IPS-18a (cell line): ENCODE measurements at regions not wholly inside any gene's neighbourhood (a gene's known extent, or its start where the extent isn't known, plus 50 kb on each side); places are given as distances from the start of the nearest gene placed in this dataset.
"Not testable (repeated sequence)": the region's sequence is repeated elsewhere in the genome, so short reads cannot be mapped to it uniquely, and the experiment has no call there.

ENCODE experiments used
- H3K27ac ChIP-seq: one replicate; pipeline ENCODE4 v1.5.1; 2013; ENCODE audit warnings: low read length
- H3K27me3 ChIP-seq: one replicate; pipeline ENCODE4 v1.6.1; 2013; ENCODE audit warnings: mild to moderate bottlenecking, low read length; ENCODE audit not compliant: control insufficient read depth, insufficient read depth
- H3K36me3 ChIP-seq: one replicate; pipeline ENCODE4 v1.6.1; 2013; ENCODE audit warnings: low read depth, low read length; ENCODE audit not compliant: control insufficient read depth
- H3K4me1 ChIP-seq: one replicate; pipeline ENCODE4 v1.6.1; 2013; ENCODE audit warnings: low read depth, low read length; ENCODE audit not compliant: control insufficient read depth
- H3K4me3 ChIP-seq: one replicate; pipeline ENCODE4 v1.5.1; 2013; ENCODE audit warnings: low read length
- H3K9ac ChIP-seq: one replicate; pipeline ENCODE4 v1.6.1; 2013; ENCODE audit warnings: mild to moderate bottlenecking, low read length, moderate library complexity
- H3K9me3 ChIP-seq: one replicate; pipeline ENCODE4 v1.6.1; 2013; ENCODE audit warnings: low read depth, low read length; ENCODE audit not compliant: control insufficient read depth

DNA sequence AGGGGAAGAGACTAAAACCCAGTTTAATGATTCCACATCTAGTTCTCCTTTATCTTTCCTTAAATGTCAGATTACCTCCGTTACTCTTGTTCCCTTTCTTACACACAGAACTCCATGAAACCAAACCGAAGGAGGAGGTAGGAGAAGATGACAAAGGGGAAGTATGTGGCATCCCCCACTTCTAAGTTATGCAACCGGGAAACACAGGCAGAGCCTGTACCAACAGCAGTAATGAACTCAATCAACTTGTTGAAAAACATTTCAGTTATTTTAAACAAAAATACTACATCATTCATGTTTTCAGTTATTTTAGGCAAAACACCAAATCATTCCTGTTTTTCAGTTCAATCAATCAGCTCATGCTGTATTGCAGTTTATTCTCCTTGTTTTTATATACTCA is 101.8 kb downstream of the PCSK1 start:
- Histone ChIP-seq H3K27ac (no peak overlapping the region), H3K36me3 (no peaks in the 10 kb centered on the region), H3K9me3 (no peaks in the 10 kb centered on the region), H3K9ac (no peak overlapping the region), H3K4me3 (no peak overlapping the region), H3K27me3 (no peaks in the 10 kb centered on the region), H3K4me1 (peaks cover 7% of the 10 kb centered on the region)

DNA sequence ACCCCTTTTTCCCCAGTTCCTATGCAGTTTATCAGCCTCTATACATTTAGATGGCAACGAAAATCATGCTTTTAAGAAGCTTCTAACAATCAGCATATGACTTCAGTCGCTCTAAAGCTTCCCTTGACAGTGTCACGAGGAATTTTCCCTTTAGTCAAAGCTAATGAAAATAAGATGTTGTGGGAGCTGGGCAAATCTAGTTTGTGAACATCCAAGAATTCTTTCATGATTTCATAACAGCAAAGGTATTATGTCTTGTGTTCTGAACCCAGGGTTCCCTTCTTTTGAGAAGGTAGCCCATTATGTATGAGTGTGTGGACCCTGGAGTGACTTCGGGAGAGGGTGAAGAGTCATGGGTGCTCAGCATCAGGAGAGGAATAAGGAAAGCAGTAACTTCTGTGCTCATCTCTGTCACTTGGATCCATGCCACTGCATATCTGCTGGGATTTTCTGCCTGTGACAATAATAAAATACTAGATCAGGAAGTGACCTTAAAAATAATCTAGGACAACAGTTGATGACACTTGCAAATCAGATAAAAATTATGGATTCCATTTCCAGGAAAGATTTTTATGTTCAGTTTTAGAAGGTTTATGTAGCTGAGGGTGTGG is 102.4 kb downstream of the PCSK1 start:
- no peak overlapping the region for H3K9ac ChIP-seq
- no peaks in the 10 kb centered on the region for H3K36me3 ChIP-seq
- H3K4me1 ChIP-seq, result peaks cover under 1% of the 10 kb centered on the region
- no peaks in the 10 kb centered on the region for H3K27me3 ChIP-seq
- no peak overlapping the region for H3K4me3 ChIP-seq
- H3K9me3 ChIP-seq, result no peaks in the 10 kb centered on the region
- no peak overlapping the region for H3K27ac ChIP-seq

DNA sequence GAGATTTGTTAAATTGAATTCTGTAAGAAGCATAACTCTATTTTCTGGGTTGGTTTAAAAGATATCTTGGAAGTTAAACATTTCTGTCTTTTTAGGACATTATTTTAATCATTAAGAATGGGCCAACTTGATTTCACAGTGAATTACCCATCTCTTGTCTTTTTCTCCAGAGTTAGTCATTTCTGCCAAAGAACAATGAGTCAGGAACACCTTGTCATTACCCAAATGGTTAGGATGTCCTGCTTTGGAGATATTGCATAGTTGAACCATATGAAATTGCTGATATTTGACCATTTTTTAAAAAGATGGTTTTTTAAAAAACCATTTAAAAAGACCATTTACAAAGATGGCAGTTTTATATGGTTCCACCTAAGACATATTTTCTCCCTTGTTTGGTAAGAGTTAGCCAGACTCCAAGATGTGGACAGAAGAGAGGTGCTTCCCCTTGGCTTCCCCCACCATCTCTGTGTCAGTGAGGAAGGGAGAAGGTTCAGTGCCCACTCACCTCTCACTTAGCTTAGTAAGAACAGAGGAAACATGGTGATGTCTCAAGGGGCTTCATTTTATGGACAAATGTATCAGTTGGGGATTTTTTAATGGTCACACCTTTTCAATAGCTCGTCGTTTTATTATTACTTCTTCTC is 103.0 kb downstream of the PCSK1 start:
- no peaks in the 10 kb centered on the region for H3K27me3 ChIP-seq
- no peaks in the 10 kb centered on the region for H3K36me3 ChIP-seq
- H3K9ac ChIP-seq, result no peak overlapping the region
- H3K4me1 ChIP-seq, result no peaks in the 10 kb centered on the region
- H3K27ac ChIP-seq, result no peak overlapping the region
- no peak overlapping the region for H3K4me3 ChIP-seq
- H3K9me3 ChIP-seq, result no peaks in the 10 kb centered on the region

- Histone ChIP-seq H3K9ac (no peak overlapping the region), H3K9me3 (no peaks in the 10 kb centered on the region), H3K36me3 (no peaks in the 10 kb centered on the region), H3K4me1 (no peaks in the 10 kb centered on the region), H3K27me3 (no peaks in the 10 kb centered on the region), H3K4me3 (no peak overlapping the region), H3K27ac (no peak overlapping the region)
Measured at GRCh38 chr5:96329289-96329688, 103.8 kb downstream of the PCSK1 start.

- no peaks in the 10 kb centered on the region for H3K27me3 ChIP-seq
- no peak overlapping the region for H3K9ac ChIP-seq
- H3K27ac ChIP-seq, result no peak overlapping the region
- no peaks in the 10 kb centered on the region for H3K4me1 ChIP-seq
- H3K4me3 ChIP-seq, result no peak overlapping the region
- no peaks in the 10 kb centered on the region for H3K9me3 ChIP-seq
- no peaks in the 10 kb centered on the region for H3K36me3 ChIP-seq
Measured at GRCh38 chr5:96327722-96328121, 105.3 kb downstream of the PCSK1 start.

DNA sequence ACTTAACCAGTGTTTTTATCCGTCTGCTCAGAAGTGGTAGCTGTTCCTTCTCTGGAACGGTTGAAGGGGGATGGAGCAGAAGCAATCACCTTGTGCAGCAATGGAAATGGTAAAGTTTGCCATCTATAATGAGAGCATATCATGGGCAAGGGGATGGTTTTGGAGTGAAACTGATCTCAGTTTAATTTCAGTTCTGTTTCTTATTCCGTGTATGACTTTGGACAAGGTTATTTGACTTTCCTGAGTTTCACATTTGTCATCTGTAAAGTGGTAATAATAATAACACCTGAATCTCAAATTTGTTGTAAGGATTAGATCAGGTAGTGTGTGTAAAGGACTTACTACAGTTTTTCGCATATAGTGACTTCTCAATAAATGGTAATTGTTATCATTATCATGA is 106.1 kb downstream of the PCSK1 start:
- Histone ChIP-seq H3K9me3 (no peaks in the 10 kb centered on the region), H3K36me3 (no peaks in the 10 kb centered on the region), H3K9ac (no peak overlapping the region), H3K4me1 (no peaks in the 10 kb centered on the region), H3K27me3 (no peaks in the 10 kb centered on the region), H3K4me3 (no peak overlapping the region), H3K27ac (no peak overlapping the region)

GRCh38 chr5:96324708-96325107 is 108.3 kb downstream of the PCSK1 start:
- Histone ChIP-seq H3K27ac (no peak overlapping the region), H3K4me3 (no peak overlapping the region), H3K36me3 (no peaks in the 10 kb centered on the region), H3K9me3 (no peaks in the 10 kb centered on the region), H3K9ac (no peak overlapping the region), H3K4me1 (no peaks in the 10 kb centered on the region), H3K27me3 (no peaks in the 10 kb centered on the region)

DNA sequence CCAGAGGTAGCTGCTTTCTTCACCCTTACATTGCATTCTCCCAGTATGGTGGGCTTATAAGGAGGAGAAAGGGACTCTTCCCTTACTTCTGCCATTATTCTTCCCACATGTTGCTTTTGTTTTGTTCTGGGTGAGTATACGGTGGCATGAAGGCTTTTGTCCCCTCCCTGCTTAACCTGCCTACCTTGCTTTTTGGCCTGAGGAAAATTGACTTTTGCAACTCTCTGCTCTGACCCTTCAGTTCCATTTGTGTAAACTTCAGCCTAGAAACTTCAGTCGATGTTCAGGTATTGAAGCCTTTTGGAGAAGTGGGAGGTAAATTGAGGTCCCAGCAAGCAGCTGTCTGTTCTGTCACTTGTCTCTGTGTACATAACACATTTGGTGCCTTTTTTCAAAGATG is 110.2 kb downstream of the PCSK1 start:
- Histone ChIP-seq H3K27me3 (no peaks in the 10 kb centered on the region), H3K4me3 (no peak overlapping the region), H3K4me1 (no peaks in the 10 kb centered on the region), H3K27ac (no peak overlapping the region), H3K36me3 (no peaks in the 10 kb centered on the region), H3K9ac (no peak overlapping the region), H3K9me3 (no peaks in the 10 kb centered on the region)

DNA sequence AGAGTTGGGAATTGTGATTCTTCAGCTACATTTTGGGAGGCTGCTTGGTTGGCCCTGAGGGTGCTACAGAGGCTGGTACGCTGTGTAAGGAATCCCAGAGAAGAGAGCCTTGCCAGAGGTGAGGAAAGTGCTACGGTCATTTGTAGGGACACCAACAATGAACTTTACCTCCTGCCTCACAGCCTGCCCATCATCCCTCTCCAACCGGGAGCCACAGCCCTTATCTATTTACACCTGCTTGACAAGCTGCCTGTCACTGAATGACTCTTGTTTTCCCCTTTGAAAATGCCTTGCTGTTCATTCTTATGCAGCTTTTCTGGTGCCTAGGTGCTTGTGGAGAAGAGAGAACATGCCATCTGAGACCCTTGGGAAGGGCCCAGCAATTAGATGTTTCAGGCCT is 110.8 kb downstream of the PCSK1 start:
- Histone ChIP-seq H3K4me1 (no peaks in the 10 kb centered on the region), H3K27me3 (no peaks in the 10 kb centered on the region), H3K27ac (no peak overlapping the region), H3K4me3 (no peak overlapping the region), H3K36me3 (no peaks in the 10 kb centered on the region), H3K9ac (no peak overlapping the region), H3K9me3 (no peaks in the 10 kb centered on the region)

GRCh38 chr5:96321345-96321744 is 111.7 kb downstream of the PCSK1 start:
- H3K27ac ChIP-seq, result no peak overlapping the region
- no peaks in the 10 kb centered on the region for H3K36me3 ChIP-seq

DNA sequence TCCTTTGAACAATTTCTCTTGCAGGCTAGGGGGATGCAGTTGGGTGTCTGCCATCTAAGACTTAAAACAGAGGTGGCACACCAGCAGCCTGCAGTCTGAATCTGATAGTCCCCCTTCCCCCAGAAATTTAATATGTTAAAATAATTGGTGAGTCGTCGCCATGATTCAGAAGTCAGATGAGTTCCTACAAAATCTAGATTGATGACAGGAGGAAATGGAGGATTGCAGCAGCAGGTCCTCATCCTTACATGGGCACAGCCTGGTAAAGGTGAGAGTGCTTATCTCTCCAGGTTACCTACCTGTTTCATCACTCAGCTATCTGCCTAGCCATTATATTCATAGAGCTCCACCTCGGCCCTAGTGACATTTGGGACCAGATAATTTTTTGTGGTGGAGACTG is 112.3 kb downstream of the PCSK1 start:
- Histone ChIP-seq H3K4me3 (no peak overlapping the region), H3K9ac (no peak overlapping the region), H3K27me3 (no peaks in the 10 kb centered on the region), H3K4me1 (no peaks in the 10 kb centered on the region), H3K36me3 (no peaks in the 10 kb centered on the region), H3K9me3 (no peaks in the 10 kb centered on the region), H3K27ac (no peak overlapping the region)

More at GRCh38 chr5:96321345-96321744, 111.7 kb downstream of the PCSK1 start:
- H3K27me3 ChIP-seq, result no peaks in the 10 kb centered on the region
- no peak overlapping the region for H3K9ac ChIP-seq
- H3K4me3 ChIP-seq, result no peak overlapping the region
- H3K4me1 ChIP-seq, result no peaks in the 10 kb centered on the region
- no peaks in the 10 kb centered on the region for H3K9me3 ChIP-seq

DNA sequence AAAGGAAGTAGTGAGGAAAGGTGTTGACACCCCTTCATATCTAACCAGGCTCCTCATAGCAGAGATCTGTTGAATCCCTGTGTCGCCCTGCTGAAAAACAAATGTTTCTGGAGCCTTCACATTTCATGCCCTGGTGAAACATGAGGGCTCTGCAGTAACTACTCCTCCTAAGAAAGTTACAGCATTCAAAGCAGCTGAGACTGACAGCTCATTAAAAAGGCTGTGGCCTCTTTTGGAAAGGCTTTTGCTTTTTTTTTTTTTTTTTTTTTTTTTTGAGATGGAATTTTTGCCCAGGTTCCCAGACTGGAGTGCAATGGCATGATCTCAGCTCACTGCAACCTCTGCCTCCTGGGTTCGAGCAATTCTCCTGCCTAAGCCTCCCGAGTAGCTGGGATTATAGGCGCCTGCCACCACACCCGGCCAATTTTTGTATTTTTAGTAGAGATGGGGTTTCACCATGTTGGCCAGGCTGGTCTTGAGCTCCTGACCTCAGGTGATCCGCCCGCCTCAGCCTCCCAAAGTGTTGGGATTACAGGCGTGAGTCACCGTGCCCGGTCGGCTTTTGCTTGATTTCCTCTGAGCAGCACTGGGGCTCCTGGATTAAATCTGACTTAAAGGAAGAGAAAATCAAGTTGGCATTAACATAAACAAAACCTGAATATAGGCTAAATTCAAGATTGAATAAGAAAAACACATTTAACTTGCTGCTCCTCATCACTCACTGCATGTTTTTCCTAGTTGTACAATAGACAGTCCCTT is 112.9 kb downstream of the PCSK1 start:
- not testable (repeated sequence) for H3K9ac ChIP-seq, H3K27me3 ChIP-seq, H3K36me3 ChIP-seq, H3K4me3 ChIP-seq, H3K27ac ChIP-seq, H3K4me1 ChIP-seq, H3K9me3 ChIP-seq
